Activated CD4-positive, alpha-beta T cell treated with anti-CD3 and anti-CD28 coated beads, Interleukin-2, amount 50 U/mL, for 48 hours (primary cell): ENCODE measurements at regions not wholly inside any gene's neighbourhood (a gene's known extent, or its start where the extent isn't known, plus 50 kb on each side); places are given as distances from the start of the nearest gene placed in this dataset.
"Not testable (repeated sequence)": the region's sequence is repeated elsewhere in the genome, so short reads cannot be mapped to it uniquely, and the experiment has no call there.

Experiments used
- DNase-seq, 2 experiments: peaks; one replicate each; pipeline ENCODE4 v3.0.0-alpha.2; 2020

- no peak for DNase-seq
Observed at GRCh38 chr4:151874328-151874727, 113.5 kb upstream of the GATB start.

- DNase-seq, result no peak
Observed at GRCh38 chr4:151866592-151866918, 105.7 kb upstream of the GATB start.

GRCh38 chr4:151865744-151866591 lies 105.2 kb upstream of the GATB start:
- no peak for DNase-seq

- DNase-seq, result no peak
Observed at GRCh38 chr4:151865312-151865711, 104.5 kb upstream of the GATB start.

GRCh38 chr4:151864068-151864467 lies 103.3 kb upstream of the GATB start:
- DNase-seq, result no peak

- no peak for DNase-seq
Observed at GRCh38 chr4:151862766-151863165, 102.0 kb upstream of the GATB start.

GRCh38 chr4:151860561-151861093 lies 99.8 kb upstream of the GATB start:
- no peak for DNase-seq

GRCh38 chr4:151859641-151860040 lies 98.8 kb upstream of the GATB start:
- DNase-seq, result no peak

GRCh38 chr4:151858356-151858755 lies 97.5 kb upstream of the GATB start:
- DNase-seq, result no peak

GRCh38 chr4:151857368-151857767 lies 96.6 kb upstream of the GATB start:
- no peak for DNase-seq

GRCh38 chr4:151855747-151856146 lies 94.9 kb upstream of the GATB start:
- DNase-seq, result no peak

GRCh38 chr4:151854731-151855130 lies 93.9 kb upstream of the GATB start:
- DNase-seq, result no peak

- DNase-seq, result no peak
Observed at GRCh38 chr4:151853034-151853433, 92.2 kb upstream of the GATB start.

GRCh38 chr4:151852202-151852601 lies 91.4 kb upstream of the GATB start:
- DNase-seq, result no peak

GRCh38 chr4:151851354-151851753 lies 90.5 kb upstream of the GATB start:
- no peak for DNase-seq

- DNase-seq, result no peak
Observed at GRCh38 chr4:151850791-151851213, 90.0 kb upstream of the GATB start.

- DNase-seq, result not testable (repeated sequence)
Observed at GRCh38 chr4:151845551-151845950, 84.7 kb upstream of the GATB start.

- DNase-seq, result no peak
Observed at GRCh38 chr4:151842430-151843079, 81.7 kb upstream of the GATB start.

GRCh38 chr4:151841107-151841506 lies 80.3 kb upstream of the GATB start:
- DNase-seq, result no peak

GRCh38 chr4:151835467-151835866 lies 74.7 kb upstream of the GATB start:
- DNase-seq, result no peak

GRCh38 chr4:151833174-151833573 lies 72.4 kb upstream of the GATB start:
- DNase-seq, result no peak

- DNase-seq, result no peak
Observed at GRCh38 chr4:151831526-151831925, 70.7 kb upstream of the GATB start.

- no peak for DNase-seq
Observed at GRCh38 chr4:151830168-151830567, 69.4 kb upstream of the GATB start.

- no peak for DNase-seq
Observed at GRCh38 chr4:151829309-151829708, 68.5 kb upstream of the GATB start.
